WTC11 (cell line): ENCODE measurements at regions not wholly inside any gene's neighbourhood (a gene's known extent, or its start where the extent isn't known, plus 50 kb on each side); places are given as distances from the start of the nearest gene placed in this dataset.
"Not testable (repeated sequence)": the region's sequence is repeated elsewhere in the genome, so short reads cannot be mapped to it uniquely, and the experiment has no call there.

Source experiments
- ATAC-seq: fragments of 200-7000 bp; cut with Tn5 transposase; 2 replicates; pipeline ENCODE4 v1.10.0; 2021; ENCODE audit warnings: mild to moderate bottlenecking, moderate library complexity
- CTCF ChIA-PET: fragments of 300-600 bp; sonication (Branson Sonifier 250); formaldehyde crosslinking; loops from one replicate; lab custom pipeline; 2021; ENCODE audit warnings: antibody characterized with exemption; lab: Charles Lee
- POLR2A ChIA-PET: fragments of 350-600 bp; sonication (Branson Sonifier 250); formaldehyde crosslinking; loops from one replicate; lab custom pipeline; 2021; ENCODE audit warnings: antibody characterized with exemption; lab: Charles Lee
- DNase-seq: peaks from one replicate; pipeline ENCODE4 v3.0.0; 2021; ENCODE audit warnings: low spot score
- H3K27ac Mint-ChIP-seq: 2 replicates; pipeline ENCODE4 v1.8.0; 2021; ENCODE audit warnings: mixed read lengths
- H3K27me3 Mint-ChIP-seq: 2 replicates; pipeline ENCODE4 v1.8.0; 2021; ENCODE audit warnings: low read depth, mild to moderate bottlenecking, moderate library complexity, mixed read lengths
- H3K36me3 Mint-ChIP-seq: 2 replicates; pipeline ENCODE4 v1.8.0; 2021; ENCODE audit warnings: mixed read lengths
- H3K4me1 Mint-ChIP-seq: 2 replicates; pipeline ENCODE4 v1.8.0; 2022; ENCODE audit warnings: mixed read lengths
- H3K4me3 Mint-ChIP-seq: 2 replicates; pipeline ENCODE4 v1.8.0; 2021; ENCODE audit warnings: mild to moderate bottlenecking, moderate library complexity, mixed read lengths
- H3K9me3 Mint-ChIP-seq: 2 replicates; pipeline ENCODE4 v1.8.0; 2021; ENCODE audit warnings: mixed read lengths
- ARID4B ChIP-seq: sonication (generic); formaldehyde crosslinking; IDR thresholded peaks from 2 replicates; pipeline ENCODE4 v1.8.0; 2023; ENCODE audit warnings: missing genetic modification reagents, mild to moderate bottlenecking, borderline replicate concordance
- ATF1 ChIP-seq: sonication (generic); formaldehyde crosslinking; IDR thresholded peaks from 2 replicates; pipeline ENCODE4 v1.8.1; 2023; ENCODE audit warnings: mild to moderate bottlenecking, moderate library complexity, missing genetic modification reagents
- FOXJ3 ChIP-seq: sonication (generic); formaldehyde crosslinking; IDR thresholded peaks from 2 replicates; pipeline ENCODE4 v1.9.0; 2021; ENCODE audit warnings: missing genetic modification reagents, mild to moderate bottlenecking, borderline replicate concordance
- FOXK1 ChIP-seq: sonication (generic); formaldehyde crosslinking; IDR thresholded peaks from 2 replicates; pipeline ENCODE4 v1.8.0; 2022; ENCODE audit warnings: mild to moderate bottlenecking, moderate library complexity, missing genetic modification reagents
- NFATC4 ChIP-seq: fragments of 250-450 bp; sonication (Bioruptor Pico); IDR thresholded peaks from 2 replicates; pipeline ENCODE4 v1.9.0; 2021; ENCODE audit warnings: mild to moderate bottlenecking
- NFYB ChIP-seq: sonication (generic); formaldehyde crosslinking; conservative IDR thresholded peaks from 2 replicates; pipeline ENCODE4 v1.8.0; 2022; ENCODE audit warnings: low read depth, missing genetic modification reagents
- RELA ChIP-seq: sonication (generic); formaldehyde crosslinking; IDR thresholded peaks from 2 replicates; pipeline ENCODE4 v1.8.1; 2022; ENCODE audit warnings: missing genetic modification reagents, mild to moderate bottlenecking, borderline replicate concordance
- USF2 ChIP-seq: sonication (generic); formaldehyde crosslinking; IDR thresholded peaks from 2 replicates; pipeline ENCODE4 v1.8.1; 2023; ENCODE audit warnings: mild to moderate bottlenecking, missing genetic modification reagents, moderate library complexity
- ZNF121 ChIP-seq: sonication (generic); formaldehyde crosslinking; IDR thresholded peaks from 2 replicates; pipeline ENCODE4 v1.8.0; 2023; ENCODE audit warnings: missing genetic modification reagents
- ZNF425 ChIP-seq: fragments of 250-450 bp; sonication (Bioruptor Pico); conservative IDR thresholded peaks from 2 replicates; pipeline ENCODE4 v1.9.0; 2021; ENCODE audit warnings: mild to moderate bottlenecking
- TF ChIP-seq, protein P1 (sequence below): sonication (generic); formaldehyde crosslinking; conservative IDR thresholded peaks from 2 replicates; pipeline ENCODE4 v1.8.1; 2022; ENCODE audit warnings: mild to moderate bottlenecking, missing genetic modification reagents
- TF ChIP-seq, protein P2 (sequence below): sonication (generic); formaldehyde crosslinking; IDR thresholded peaks from 2 replicates; pipeline ENCODE4 v1.8.0; 2022; ENCODE audit warnings: mild to moderate bottlenecking, missing genetic modification reagents

GRCh38 chr15:63447017-63447676, 57.2 kb upstream of the USP3 start:
- Mint-ChIP-seq H3K27me3 (no peaks in the 10 kb centered on the region; the same call in 1 of the 2 replicates), H3K36me3 (no peaks in the 10 kb centered on the region), H3K4me3 (no peak overlapping the region), H3K27ac (no peak overlapping the region), H3K9me3 (no peaks in the 10 kb centered on the region), H3K4me1 (peaks cover 33% of the 10 kb centered on the region)
- CTCF ChIA-PET: interaction anchor here (0.6 to 1.7 kb wide), 3 partner anchors 10 to 157 kb away, joined by 4 to 8 read pairs (median 4); no protein-coding TSS in a partner anchor
- ATAC-seq: no peak
- TF ChIP-seq USF2 (CRISPR knock-in tag) (peak; percentile 36; the same call in 1 of the 2 replicates), ARID4B (CRISPR knock-in tag) (no peak), NFYB (no peak), FOXK1 (CRISPR knock-in tag) (no peak), RELA (CRISPR knock-in tag) (no peak), FOXJ3 (CRISPR knock-in tag) (no peak), NFATC4 (CRISPR knock-in tag) (no peak)
- TF ChIP-seq, protein P1, sequence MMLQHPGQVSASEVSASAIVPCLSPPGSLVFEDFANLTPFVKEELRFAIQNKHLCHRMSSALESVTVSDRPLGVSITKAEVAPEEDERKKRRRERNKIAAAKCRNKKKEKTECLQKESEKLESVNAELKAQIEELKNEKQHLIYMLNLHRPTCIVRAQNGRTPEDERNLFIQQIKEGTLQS (CRISPR knock-in tag): no peak
- TF ChIP-seq, protein P2, sequence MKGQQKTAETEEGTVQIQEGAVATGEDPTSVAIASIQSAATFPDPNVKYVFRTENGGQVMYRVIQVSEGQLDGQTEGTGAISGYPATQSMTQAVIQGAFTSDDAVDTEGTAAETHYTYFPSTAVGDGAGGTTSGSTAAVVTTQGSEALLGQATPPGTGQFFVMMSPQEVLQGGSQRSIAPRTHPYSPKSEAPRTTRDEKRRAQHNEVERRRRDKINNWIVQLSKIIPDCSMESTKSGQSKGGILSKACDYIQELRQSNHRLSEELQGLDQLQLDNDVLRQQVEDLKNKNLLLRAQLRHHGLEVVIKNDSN: 0 out of 2 replicates have a peak, but pooled peaks have one; percentile 23
- POLR2A ChIA-PET: interaction anchor here (0.7 kb wide), 1 partner anchor 10 kb away, joined by 3 read pairs; no protein-coding TSS in a partner anchor
- no peak for DNase-seq

DNA sequence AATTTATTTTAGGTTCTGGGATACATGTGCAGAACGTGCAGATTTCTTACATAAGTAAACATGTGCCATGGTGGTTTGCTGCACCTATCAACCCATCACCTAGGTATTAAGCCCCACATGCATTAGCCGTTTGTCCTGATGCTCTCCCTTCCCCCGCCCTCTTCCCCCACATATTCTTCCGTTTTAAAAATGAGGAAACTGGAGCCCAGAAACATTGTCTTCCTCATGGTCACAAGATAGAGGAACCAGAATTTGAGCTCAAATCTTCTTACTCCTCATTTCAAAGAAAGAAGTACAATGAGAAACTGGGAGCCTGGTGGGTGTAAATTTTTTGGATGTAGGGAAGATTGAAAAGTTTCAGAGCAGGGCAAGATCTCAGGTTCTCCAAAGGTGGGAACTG, 56.1 kb upstream of the USP3 start:
- Mint-ChIP-seq H3K27ac (no peak overlapping the region), H3K27me3 (no peaks in the 10 kb centered on the region; the same call in 1 of the 2 replicates)
- no peak for TF ChIP-seq ATF1 (CRISPR knock-in tag)
- TF ChIP-seq, all 79 proteins: peak for 0
- Mint-ChIP-seq H3K4me3 (no peak overlapping the region), H3K4me1 (peaks cover 33% of the 10 kb centered on the region), H3K36me3 (no peaks in the 10 kb centered on the region), H3K9me3 (no peaks in the 10 kb centered on the region)
- ChIA-PET CTCF (interaction anchor here (0.7 to 1.7 kb wide), 3 partner anchors 11 to 265 kb away, joined by 3 to 8 read pairs (median 4); no protein-coding TSS in a partner anchor), POLR2A (no interaction called here)
- DNase-seq (no peak), ATAC-seq (no peak)

DNA sequence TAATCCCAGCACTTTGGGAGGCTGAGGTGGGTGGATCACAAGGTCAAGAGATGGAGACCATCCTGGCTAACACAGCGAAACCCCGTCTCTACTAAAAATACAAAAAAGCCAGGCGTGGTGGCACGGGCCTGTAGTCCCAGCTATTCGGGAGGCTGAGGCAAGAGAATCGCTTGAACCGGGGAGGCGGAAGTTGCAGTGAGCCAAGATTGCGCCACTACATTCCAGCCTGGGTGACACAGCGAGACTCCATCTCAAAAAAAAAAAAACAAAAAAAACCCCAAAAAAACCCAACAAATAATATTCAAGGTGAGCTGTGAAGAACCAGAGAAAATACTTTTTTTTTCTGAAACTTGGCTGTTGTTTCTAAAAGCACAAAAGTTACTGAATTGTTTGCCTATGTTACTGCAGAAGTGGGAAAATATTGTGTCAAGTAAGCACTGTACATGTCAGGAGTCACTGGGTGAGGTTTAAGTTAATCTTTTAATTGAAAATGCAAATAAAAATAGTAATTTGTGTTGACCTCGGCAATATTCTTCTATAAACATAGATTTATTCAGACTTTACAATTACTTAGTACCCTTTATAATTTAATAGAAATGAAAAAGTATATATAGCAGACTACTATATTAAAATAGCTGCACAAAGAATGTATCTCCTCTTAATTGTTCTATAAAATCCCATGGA, 55.4 kb upstream of the USP3 start:
- peak; percentile 2 for DNase-seq
- H3K9me3 Mint-ChIP-seq, H3K4me3 Mint-ChIP-seq, POLR2A ChIA-PET, H3K27ac Mint-ChIP-seq, H3K36me3 Mint-ChIP-seq, H3K27me3 Mint-ChIP-seq, ATAC-seq: not testable (repeated sequence)
- H3K4me1 Mint-ChIP-seq: peaks cover 32% of the 10 kb centered on the region
- CTCF ChIA-PET: interaction anchor here (0.7 kb wide), 1 partner anchor 266 kb away, joined by 3 read pairs; no protein-coding TSS in a partner anchor

GRCh38 chr15:63449731-63450130, 54.7 kb upstream of the USP3 start:
- ChIA-PET POLR2A (no interaction called here), CTCF (no interaction called here)
- H3K4me1 Mint-ChIP-seq: peaks cover 29% of the 10 kb centered on the region
- peak; percentile 54 for DNase-seq
- H3K9me3 Mint-ChIP-seq: no peaks in the 10 kb centered on the region
- ATAC-seq: peak; percentile 88
- TF ChIP-seq ZNF121 (CRISPR knock-in tag) (peak; percentile 97), ZNF425 (no peak)
- TF ChIP-seq, all 79 proteins: peak for 1
- Mint-ChIP-seq H3K36me3 (no peaks in the 10 kb centered on the region), H3K27me3 (no peaks in the 10 kb centered on the region; the same call in 1 of the 2 replicates), H3K4me3 (no peak overlapping the region), H3K27ac (0 out of 2 replicates have a peak overlapping the region, but pooled peaks have one; percentile 2)
